LNCaP clone FGC (cell line): ENCODE measurements at regions not wholly inside any gene's neighbourhood (a gene's known extent, or its start where the extent isn't known, plus 50 kb on each side); places are given as distances from the start of the nearest gene placed in this dataset.

Source experiments
- DNase-seq: peaks from one replicate; pipeline ENCODE4 v3.0.0-alpha.2; 2011; ENCODE audit warnings: low read depth
- H3K4me3 ChIP-seq: 2 replicates; pipeline ENCODE4 v1.5.1; 2011; ENCODE audit warnings: mild to moderate bottlenecking, low read depth, low read length, control low read depth
- CTCF ChIP-seq: IDR thresholded peaks from 2 replicates; pipeline ENCODE4 v1.5.1; 2012; ENCODE audit warnings: mild to moderate bottlenecking; ENCODE audit not compliant: control insufficient read depth, insufficient read depth; ENCODE audit errors: extremely low read depth

- H3K4me3 ChIP-seq: no peak overlapping the region
Observed at GRCh38 chr1:168372307-168372706, 91.6 kb downstream of the TBX19 start.

GRCh38 chr1:168371477-168371876 lies 90.8 kb downstream of the TBX19 start:
- no peak for DNase-seq
- no peak for TF ChIP-seq CTCF
- H3K4me3 ChIP-seq: no peak overlapping the region

More at GRCh38 chr1:168372307-168372706, 91.6 kb downstream of the TBX19 start:
- no peak for DNase-seq
- TF ChIP-seq CTCF: no peak

- no peak for TF ChIP-seq CTCF
- H3K4me3 ChIP-seq: no peak overlapping the region
- no peak for DNase-seq
Observed at GRCh38 chr1:168370586-168370985, 89.9 kb downstream of the TBX19 start.

- no peak for TF ChIP-seq CTCF
- no peak for DNase-seq
- H3K4me3 ChIP-seq: no peak overlapping the region
Observed at GRCh38 chr1:168369655-168370054, 89.0 kb downstream of the TBX19 start.

- no peak overlapping the region for H3K4me3 ChIP-seq
- TF ChIP-seq CTCF: no peak
- no peak for DNase-seq
Observed at GRCh38 chr1:168368131-168368530, 87.5 kb downstream of the TBX19 start.

GRCh38 chr1:168365719-168366479 lies 85.2 kb downstream of the TBX19 start:
- TF ChIP-seq CTCF: peak; percentile 50
- peak; percentile 31 for DNase-seq
- no peak overlapping the region for H3K4me3 ChIP-seq
